PC-3 (cell line): ENCODE measurements at regions not wholly inside any gene's neighbourhood (a gene's known extent, or its start where the extent isn't known, plus 50 kb on each side); places are given as distances from the start of the nearest gene placed in this dataset.

Source experiments
- ATAC-seq: fragments of 200-7000 bp; cut with Tn5 transposase; 2 replicates; pipeline ENCODE4 v1.9.1; 2020; ENCODE audit warnings: mild to moderate bottlenecking, moderate library complexity
- BruUV-seq: library from RNA; stranded (reverse); fragments of 400-500 nt; replicated peaks from 2 replicates; lab custom pipeline; 2021; lab: Mats Ljungman, UMichigan
- CTCF ChIA-PET: fragments of 300-600 bp; sonication (Branson Sonifier 250); formaldehyde crosslinking; loops from one replicate; lab custom pipeline; 2022; ENCODE audit warnings: antibody characterized with exemption; lab: Charles Lee
- POLR2A ChIA-PET: fragments of 300-600 bp; sonication (Branson Sonifier 250); formaldehyde crosslinking; loops from one replicate; lab custom pipeline; 2022; ENCODE audit warnings: antibody characterized with exemption; ENCODE audit not compliant: unreplicated experiment; lab: Charles Lee
- DNase-seq: peaks from one replicate; pipeline ENCODE4 v3.0.0-alpha.2; 2015
- H2AFZ ChIP-seq: fragments of 300-600 bp; sonication (generic); 2 replicates; pipeline ENCODE4 v1.6.0; 2016; ENCODE audit warnings: antibody characterized with exemption, low read length
- H3F3A ChIP-seq: fragments of 300-600 bp; sonication (generic); one replicate; pipeline ENCODE4 v1.6.0; 2017; ENCODE audit warnings: antibody characterized with exemption, low read length, control low read depth, mild to moderate bottlenecking; ENCODE audit not compliant: unreplicated experiment
- H3K27ac ChIP-seq: fragments of 300-600 bp; sonication (generic); 2 replicates; pipeline ENCODE4 v1.5.1; 2016; ENCODE audit warnings: mild to moderate bottlenecking, low read length
- H3K27me3 ChIP-seq: fragments of 300-600 bp; sonication (generic); 2 replicates; pipeline ENCODE4 v1.6.1; 2016; ENCODE audit warnings: low read length, mixed read lengths
- H3K36me3 ChIP-seq: fragments of 300-600 bp; sonication (generic); 2 replicates; pipeline ENCODE4 v1.6.1; 2016; ENCODE audit warnings: low read depth, mixed run types, low read length, mixed read lengths
- H3K4me1 ChIP-seq: fragments of 300-600 bp; sonication (generic); 2 replicates; pipeline ENCODE4 v1.5.1; 2016; ENCODE audit warnings: low read length; ENCODE audit not compliant: insufficient read depth
- H3K4me2 ChIP-seq: fragments of 300-600 bp; sonication (generic); 2 replicates; pipeline ENCODE4 v1.6.0; 2016; ENCODE audit warnings: low read length
- H3K4me3 ChIP-seq: fragments of 300-600 bp; sonication (generic); 2 replicates; pipeline ENCODE4 v1.5.1; 2016; ENCODE audit warnings: mild to moderate bottlenecking, low read length, mixed read lengths
- H3K79me2 ChIP-seq: fragments of 300-600 bp; sonication (generic); 2 replicates; pipeline ENCODE4 v1.6.1; 2017; ENCODE audit warnings: low read length, mixed read lengths
- H3K9ac ChIP-seq: fragments of 300-600 bp; sonication (generic); 2 replicates; pipeline ENCODE4 v1.6.0; 2016; ENCODE audit warnings: mild to moderate bottlenecking, low read length
- H3K9me2 ChIP-seq: fragments of 300-600 bp; sonication (generic); replicated peaks from 2 replicates; pipeline ENCODE4 v1.6.1; 2016; ENCODE audit warnings: mixed run types, low read length, mixed read lengths
- H3K9me3 ChIP-seq: fragments of 300-600 bp; sonication (generic); 2 replicates; pipeline ENCODE4 v1.6.1; 2016; ENCODE audit warnings: low read length, mixed read lengths
- H4K20me1 ChIP-seq: fragments of 300-600 bp; sonication (generic); 2 replicates; pipeline ENCODE4 v1.6.1; 2016; ENCODE audit warnings: low read length, mixed read lengths
- CTCF ChIP-seq: fragments of 300-600 bp; sonication (generic); conservative IDR thresholded peaks from 2 replicates; pipeline ENCODE4 v1.5.1; 2017; ENCODE audit warnings: antibody characterized with exemption, low read depth, mild to moderate bottlenecking, low read length
- EZH2 ChIP-seq: fragments of 300-600 bp; sonication (generic); IDR thresholded peaks from one replicate; pipeline ENCODE4 v1.6.1; 2017; ENCODE audit warnings: antibody characterized with exemption, mild to moderate bottlenecking, low read length; ENCODE audit not compliant: unreplicated experiment
- EZH2phosphoT487 ChIP-seq: fragments of 300-600 bp; sonication (generic); IDR thresholded peaks from 2 replicates; pipeline ENCODE4 v1.6.1; 2018; ENCODE audit warnings: mild to moderate bottlenecking, antibody characterized with exemption, low read length, borderline replicate concordance
- intact Hi-C: fragments of 100-400 bp; cut with micrococcal nuclease; formaldehyde crosslinking; loops from 2 replicates; pipeline ENCODE4 v1.9.0; 2023

- Histone ChIP-seq H3K4me3 (no peak overlapping the region), H3K4me2 (no peak overlapping the region), H2AFZ (no peak overlapping the region), H3F3A (no peaks in the 10 kb centered on the region), H3K9ac (no peak overlapping the region), H4K20me1 (no peaks in the 10 kb centered on the region), H3K79me2 (no peaks in the 10 kb centered on the region), H3K9me3 (no peaks in the 10 kb centered on the region), H3K36me3 (no peaks in the 10 kb centered on the region), H3K4me1 (no peaks in the 10 kb centered on the region), H3K27me3 (no peaks in the 10 kb centered on the region), H3K27ac (no peak overlapping the region), H3K9me2 (no peaks in the 10 kb centered on the region)
- no peak for TF ChIP-seq EZH2
- peak; percentile 73 for TF ChIP-seq CTCF
- no peak for TF ChIP-seq EZH2phosphoT487
- POLR2A ChIA-PET: interaction anchor here (0.6 kb wide), 1 partner anchor 555 kb away, joined by 4 read pairs; no protein-coding TSS in a partner anchor
- BruUV-seq: no TSS peak
- DNase-seq (peak; percentile 75), ATAC-seq (peak; percentile 93)
- CTCF ChIA-PET: interaction anchor here (0.6 to 1.0 kb wide), 2 partner anchors 542 to 785 kb away, joined by 3 to 4 read pairs; no protein-coding TSS in a partner anchor
- intact Hi-C loops: loop anchor here (2.0 to 10.0 kb wide), 4 partner anchors 141 to 1421 kb away; no protein-coding TSS in a partner anchor
These were observed 2093.5 kb downstream of the LRRC4C start for GRCh38 chr11:39365809-39366436.

GRCh38 chr11:39363571-39363970 is 2095.9 kb downstream of the LRRC4C start:
- POLR2A ChIA-PET: no interaction called here
- no peaks in the 10 kb centered on the region for H3K9me3 ChIP-seq

More at GRCh38 chr11:39363571-39363970, 2095.9 kb downstream of the LRRC4C start:
- Histone ChIP-seq H3K36me3 (no peaks in the 10 kb centered on the region), H3K4me1 (no peaks in the 10 kb centered on the region), H3K27ac (no peak overlapping the region), H2AFZ (no peak overlapping the region), H3K27me3 (no peaks in the 10 kb centered on the region), H4K20me1 (no peaks in the 10 kb centered on the region), H3K9me2 (no peaks in the 10 kb centered on the region), H3K9ac (no peak overlapping the region), H3K4me3 (no peak overlapping the region), H3F3A (no peaks in the 10 kb centered on the region), H3K4me2 (no peak overlapping the region), H3K79me2 (no peaks in the 10 kb centered on the region)
- TF ChIP-seq EZH2phosphoT487: no peak
- no peak for TF ChIP-seq EZH2
- TF ChIP-seq CTCF: no peak
- CTCF ChIA-PET: no interaction called here
- BruUV-seq: no TSS peak
- intact Hi-C loops: loop anchor here (10.0 kb wide), 2 partner anchors 139 to 1419 kb away; no protein-coding TSS in a partner anchor
- DNase-seq (no peak), ATAC-seq (no peak)
